Muscle of leg (tissue), 3 donors: ENCODE measurements at regions not wholly inside any gene's neighbourhood (a gene's known extent, or its start where the extent isn't known, plus 50 kb on each side); places are given as distances from the start of the nearest gene placed in this dataset.

Source experiments
- DNase-seq: peaks from one replicate; pipeline ENCODE4 v3.0.0; 2013
- H3K27ac ChIP-seq: one replicate; pipeline ENCODE4 v1.5.1; 2013; ENCODE audit warnings: mild to moderate bottlenecking, low read length, control low read depth
- H3K27me3 ChIP-seq: one replicate; pipeline ENCODE4 v1.6.1; 2013; ENCODE audit warnings: low read length; ENCODE audit not compliant: control insufficient read depth, insufficient read depth
- H3K36me3 ChIP-seq: one replicate; pipeline ENCODE4 v1.6.1; 2013; ENCODE audit warnings: low read length; ENCODE audit not compliant: control insufficient read depth, insufficient read depth
- H3K4me1 ChIP-seq: one replicate; pipeline ENCODE4 v1.6.1; 2013; ENCODE audit warnings: low read length; ENCODE audit not compliant: control insufficient read depth, insufficient read depth
- H3K4me3 ChIP-seq: one replicate; pipeline ENCODE4 v1.5.1; 2013; ENCODE audit warnings: low read length, control low read depth
- H3K9me3 ChIP-seq: replicated peaks from 2 replicates; pipeline ENCODE4 v1.6.1; 2013; ENCODE audit warnings: low read depth, low read length; ENCODE audit not compliant: control insufficient read depth
- WGBS: methylation state at CpG from one replicate; pipeline ENCODE4 v1.1.5; 2013; ENCODE audit warnings: missing lambda C conversion rate; ENCODE audit not compliant: insufficient coverage; 5-methylcytosine and 5-hydroxymethylcytosine counted together

- DNase-seq = no peak
- WGBS = 74% methylated on average over 4 of the region's 9 CpGs
- no peaks in the 10 kb centered on the region for H3K27me3 ChIP-seq
- H3K4me3 ChIP-seq = no peak overlapping the region
- peaks cover 3% of the 10 kb centered on the region for H3K4me1 ChIP-seq
- no peaks in the 10 kb centered on the region for H3K9me3 ChIP-seq
- no peaks in the 10 kb centered on the region for H3K36me3 ChIP-seq
- H3K27ac ChIP-seq = no peak overlapping the region
These were observed 459.7 kb upstream of the FAT1 start for GRCh38 chr4:187183346-187183745.

- no peak for DNase-seq
- no peaks in the 10 kb centered on the region for H3K27me3 ChIP-seq
- WGBS = no CpG with 5 or more reads among the region's 2 CpGs
- H3K36me3 ChIP-seq = no peaks in the 10 kb centered on the region
- no peaks in the 10 kb centered on the region for H3K9me3 ChIP-seq
- peaks cover 3% of the 10 kb centered on the region for H3K4me1 ChIP-seq
- H3K27ac ChIP-seq = no peak overlapping the region
- H3K4me3 ChIP-seq = no peak overlapping the region
These were observed 460.2 kb upstream of the FAT1 start for GRCh38 chr4:187183826-187184225.

GRCh38 chr4:187184508-187184907 lies 460.9 kb upstream of the FAT1 start:
- no peaks in the 10 kb centered on the region for H3K4me1 ChIP-seq
- H3K36me3 ChIP-seq = no peaks in the 10 kb centered on the region
- H3K27ac ChIP-seq = no peak overlapping the region
- H3K9me3 ChIP-seq = no peaks in the 10 kb centered on the region
- WGBS = 51% methylated on average over 5 of the region's 6 CpGs
- DNase-seq = no peak
- no peak overlapping the region for H3K4me3 ChIP-seq
- H3K27me3 ChIP-seq = no peaks in the 10 kb centered on the region

GRCh38 chr4:187188118-187188517 lies 464.5 kb upstream of the FAT1 start:
- Histone ChIP-seq H3K9me3 (no peaks in the 10 kb centered on the region), H3K36me3 (no peaks in the 10 kb centered on the region), H3K27me3 (no peaks in the 10 kb centered on the region), H3K4me3 (no peak overlapping the region), H3K4me1 (no peaks in the 10 kb centered on the region), H3K27ac (no peak overlapping the region)
- 44% methylated on average over 7 of the region's 7 CpGs for WGBS
- no peak for DNase-seq

- H3K9me3 ChIP-seq = no peaks in the 10 kb centered on the region
- 100% methylated on average over 1 of the region's 3 CpGs for WGBS
- no peak overlapping the region for H3K4me3 ChIP-seq
- no peaks in the 10 kb centered on the region for H3K4me1 ChIP-seq
- no peaks in the 10 kb centered on the region for H3K36me3 ChIP-seq
- H3K27me3 ChIP-seq = no peaks in the 10 kb centered on the region
- DNase-seq = no peak
- no peak overlapping the region for H3K27ac ChIP-seq
These were observed 465.1 kb upstream of the FAT1 start for GRCh38 chr4:187188741-187189140.

- Histone ChIP-seq H3K4me3 (no peak overlapping the region), H3K36me3 (no peaks in the 10 kb centered on the region), H3K9me3 (no peaks in the 10 kb centered on the region), H3K4me1 (no peaks in the 10 kb centered on the region), H3K27ac (no peak overlapping the region), H3K27me3 (no peaks in the 10 kb centered on the region)
- peak; percentile 17 for DNase-seq
- WGBS = no CpG with 5 or more reads among the region's 1 CpG
These were observed 466.7 kb upstream of the FAT1 start for GRCh38 chr4:187190390-187190789.

GRCh38 chr4:187191676-187192075 lies 468.0 kb upstream of the FAT1 start:
- Histone ChIP-seq H3K4me1 (no peaks in the 10 kb centered on the region), H3K9me3 (no peaks in the 10 kb centered on the region), H3K36me3 (no peaks in the 10 kb centered on the region), H3K4me3 (no peak overlapping the region), H3K27ac (no peak overlapping the region), H3K27me3 (no peaks in the 10 kb centered on the region)
- WGBS = 85% methylated on average over 2 of the region's 5 CpGs
- DNase-seq = no peak

GRCh38 chr4:187192266-187192665 lies 468.6 kb upstream of the FAT1 start:
- 91% methylated on average over 6 of the region's 9 CpGs for WGBS
- DNase-seq = no peak
- Histone ChIP-seq H3K36me3 (no peaks in the 10 kb centered on the region), H3K27ac (no peak overlapping the region), H3K9me3 (no peaks in the 10 kb centered on the region), H3K27me3 (no peaks in the 10 kb centered on the region), H3K4me1 (no peaks in the 10 kb centered on the region), H3K4me3 (no peak overlapping the region)

GRCh38 chr4:187193141-187193540 lies 469.5 kb upstream of the FAT1 start:
- H3K9me3 ChIP-seq = no peaks in the 10 kb centered on the region
- H3K4me3 ChIP-seq = no peak overlapping the region
- DNase-seq = peak; percentile 33
- WGBS = 33% methylated on average over 1 of the region's 3 CpGs
- no peaks in the 10 kb centered on the region for H3K27me3 ChIP-seq
- H3K36me3 ChIP-seq = no peaks in the 10 kb centered on the region
- no peaks in the 10 kb centered on the region for H3K4me1 ChIP-seq
- H3K27ac ChIP-seq = no peak overlapping the region

GRCh38 chr4:187204389-187204918 lies 480.8 kb upstream of the FAT1 start:
- Histone ChIP-seq H3K27me3 (no peaks in the 10 kb centered on the region), H3K4me1 (no peaks in the 10 kb centered on the region), H3K4me3 (no peak overlapping the region), H3K36me3 (no peaks in the 10 kb centered on the region), H3K9me3 (peaks cover 2% of the 10 kb centered on the region), H3K27ac (no peak overlapping the region)
- no peak for DNase-seq
- 77% methylated on average over 5 of the region's 5 CpGs for WGBS

GRCh38 chr4:187207931-187208330 lies 484.3 kb upstream of the FAT1 start:
- Histone ChIP-seq H3K4me3 (no peak overlapping the region), H3K36me3 (no peaks in the 10 kb centered on the region), H3K4me1 (no peaks in the 10 kb centered on the region), H3K27me3 (no peaks in the 10 kb centered on the region), H3K27ac (no peak overlapping the region), H3K9me3 (peaks cover 2% of the 10 kb centered on the region)
- no peak for DNase-seq
- no CpG with 5 or more reads among the region's 3 CpGs for WGBS
